Fibroblast of skin of right biceps (primary cell): ENCODE measurements at regions not wholly inside any gene's neighbourhood (a gene's known extent, or its start where the extent isn't known, plus 50 kb on each side); places are given as distances from the start of the nearest gene placed in this dataset.
"Not testable (repeated sequence)": the region's sequence is repeated elsewhere in the genome, so short reads cannot be mapped to it uniquely, and the experiment has no call there.

Experiments
- DNase-seq: peaks from one replicate; pipeline ENCODE4 v3.0.0-alpha.2; 2013

DNA sequence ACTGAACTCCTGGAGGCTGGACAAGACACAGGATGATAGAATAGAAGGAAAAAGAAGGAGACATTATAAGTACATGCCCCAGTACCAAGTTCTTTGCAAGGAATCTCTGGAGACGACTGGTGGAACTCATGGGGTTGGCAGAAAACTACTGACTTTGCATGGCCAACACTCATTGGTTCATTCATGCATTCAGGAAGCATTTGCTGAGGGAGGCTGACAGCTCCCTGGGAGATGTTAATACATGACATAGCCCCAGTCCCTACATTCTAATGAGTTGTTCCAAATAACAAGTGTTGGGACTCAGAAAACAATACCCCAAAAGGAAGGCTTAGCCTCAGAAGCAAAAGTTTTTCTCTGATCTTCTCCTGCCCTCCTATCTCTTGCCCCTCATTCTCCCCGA lies 172.8 kb upstream of the IRF2BP2 start:
- no peak for DNase-seq

DNA sequence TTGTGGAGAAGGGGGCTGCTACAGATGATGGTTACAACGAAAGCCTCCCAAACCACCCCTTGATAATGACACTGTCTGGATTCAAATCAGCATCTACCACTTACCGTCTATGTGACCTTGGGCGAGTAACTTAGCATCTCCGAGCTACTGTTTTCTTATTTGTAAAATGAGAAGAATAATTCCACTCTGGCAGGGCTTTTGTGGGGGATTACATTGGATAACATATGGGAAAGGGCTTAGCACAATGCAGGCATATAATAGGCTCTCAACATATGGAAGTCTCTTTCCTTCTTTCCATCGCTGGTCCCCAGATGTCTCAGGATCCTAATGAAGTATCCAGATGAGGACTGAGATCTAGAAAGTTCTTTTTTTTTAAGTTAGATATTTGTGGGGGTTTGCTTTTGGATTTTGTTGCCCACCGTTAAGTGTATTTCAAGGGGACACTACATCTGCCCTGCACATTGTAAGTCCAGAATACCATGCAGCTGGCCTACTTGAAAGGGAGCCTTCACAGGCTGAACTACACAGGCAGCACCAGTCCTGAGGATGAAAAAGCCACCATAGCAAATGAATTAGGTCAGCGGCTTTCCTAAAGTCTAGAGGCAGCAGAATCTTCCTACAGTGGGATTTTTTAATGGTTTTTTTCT lies 172.2 kb upstream of the IRF2BP2 start:
- DNase-seq: peak; percentile 45

DNA sequence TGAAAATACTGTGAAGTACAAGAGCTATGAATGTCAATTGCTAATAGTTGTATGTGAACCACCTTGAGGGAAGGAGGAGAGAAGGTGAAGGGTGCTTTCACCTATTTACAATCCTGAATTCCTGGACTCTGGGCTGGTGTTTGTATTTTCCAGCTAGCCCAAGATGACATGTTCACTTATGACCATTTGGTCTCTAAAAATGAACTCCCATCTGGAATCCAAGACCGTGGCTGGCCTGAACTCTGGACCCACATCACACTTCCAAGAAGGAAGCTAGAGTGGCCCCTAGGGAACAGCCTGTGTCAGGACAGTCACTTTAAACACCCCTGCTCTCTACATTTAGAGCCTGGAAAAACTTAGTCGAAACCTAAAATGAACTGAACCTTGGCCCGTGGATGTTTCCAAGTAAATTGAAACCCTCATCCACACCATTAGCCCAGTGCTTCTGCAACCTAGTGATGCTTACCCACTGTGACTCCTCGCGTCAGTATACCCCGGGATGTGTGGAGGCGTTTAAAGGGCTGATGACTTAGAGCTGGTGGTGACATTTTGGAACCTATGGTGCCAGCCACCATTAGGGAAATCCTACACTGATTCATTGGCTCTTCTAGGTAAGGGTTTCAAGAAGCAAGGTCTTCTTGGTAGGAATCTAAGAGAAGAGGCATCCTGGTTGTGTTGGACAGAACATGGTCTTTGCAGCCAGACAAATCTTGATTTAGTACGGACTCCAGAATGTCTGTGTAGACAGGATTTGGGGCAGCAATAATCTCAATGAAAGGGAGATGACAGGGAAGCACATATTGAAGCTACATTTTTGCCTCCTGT lies 171.5 kb upstream of the IRF2BP2 start:
- no peak for DNase-seq

DNA sequence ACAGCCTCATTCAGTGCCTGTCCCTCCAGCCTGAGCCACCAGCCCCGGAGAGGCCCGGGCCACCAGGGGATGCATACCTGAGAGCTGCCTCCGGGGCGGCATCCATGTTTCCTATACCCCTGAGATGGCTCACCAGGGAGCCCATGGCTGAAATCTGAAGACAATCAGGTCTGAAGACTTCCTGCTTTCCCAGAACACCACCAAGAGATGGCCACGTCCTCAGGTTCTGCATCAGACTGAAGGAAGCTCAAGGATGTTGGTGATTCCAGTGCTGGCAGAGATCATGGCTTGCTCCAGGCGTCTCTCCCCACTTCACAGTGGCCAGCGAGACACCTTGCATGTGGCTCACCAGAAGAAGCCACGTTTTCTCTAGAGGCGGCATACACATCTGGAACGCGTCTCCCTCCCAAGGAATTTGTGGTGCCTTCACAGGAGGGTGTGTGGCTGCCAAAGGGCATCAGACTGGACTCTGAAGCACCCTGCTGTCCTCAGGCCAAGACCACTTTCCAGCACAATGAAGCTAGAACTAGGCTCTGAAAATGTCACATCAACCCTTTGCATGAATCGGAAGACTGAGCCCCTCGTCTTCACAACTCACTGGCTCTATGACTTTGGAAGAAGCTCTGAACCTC lies 170.7 kb upstream of the IRF2BP2 start:
- no peak for DNase-seq

DNA sequence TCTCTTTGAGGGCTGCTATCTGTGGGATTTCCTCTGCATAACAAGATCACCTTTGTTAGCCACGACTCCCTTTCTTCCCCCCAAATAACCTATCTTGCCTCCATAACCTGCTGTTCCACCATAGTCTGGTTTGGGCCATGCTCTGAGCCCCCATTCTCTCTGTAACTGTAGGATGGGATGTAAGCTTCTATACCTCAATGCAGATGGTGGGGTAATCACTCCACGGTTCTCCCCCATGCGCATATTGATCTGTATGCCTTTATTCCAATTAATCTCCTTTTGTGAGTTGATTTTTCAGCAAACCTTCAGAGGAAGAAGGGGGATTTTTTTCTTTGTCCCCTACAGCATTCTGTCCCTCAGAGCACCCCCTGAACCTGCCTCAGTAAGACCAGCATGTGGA lies 170.1 kb upstream of the IRF2BP2 start:
- DNase-seq: no peak

DNA sequence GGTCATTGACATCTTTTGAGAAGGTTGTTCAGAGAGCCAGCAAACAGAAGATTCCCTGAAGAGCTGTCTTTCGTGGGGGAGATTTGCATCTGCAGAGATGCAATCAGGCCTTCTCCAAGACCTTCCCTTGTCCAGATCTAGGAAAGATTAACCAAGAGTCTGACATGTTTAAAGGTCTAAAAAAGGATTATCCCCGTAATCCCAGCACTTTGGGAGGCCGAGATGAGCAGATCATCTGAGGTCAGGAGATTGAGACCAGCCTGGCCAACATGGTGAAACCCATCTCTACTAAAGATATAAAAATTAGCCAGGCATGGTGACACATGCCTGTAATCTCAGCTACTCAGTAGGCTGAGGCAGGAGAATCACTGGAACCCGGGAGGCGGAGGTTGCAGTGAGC lies 169.6 kb upstream of the IRF2BP2 start:
- not testable (repeated sequence) for DNase-seq

- no peak for DNase-seq
These were observed 169.2 kb upstream of the IRF2BP2 start for GRCh38 chr1:234779160-234779538.

- DNase-seq: no peak
These were observed 168.5 kb upstream of the IRF2BP2 start for GRCh38 chr1:234778221-234779159.

GRCh38 chr1:234777856-234778220 lies 167.9 kb upstream of the IRF2BP2 start:
- no peak for DNase-seq

DNA sequence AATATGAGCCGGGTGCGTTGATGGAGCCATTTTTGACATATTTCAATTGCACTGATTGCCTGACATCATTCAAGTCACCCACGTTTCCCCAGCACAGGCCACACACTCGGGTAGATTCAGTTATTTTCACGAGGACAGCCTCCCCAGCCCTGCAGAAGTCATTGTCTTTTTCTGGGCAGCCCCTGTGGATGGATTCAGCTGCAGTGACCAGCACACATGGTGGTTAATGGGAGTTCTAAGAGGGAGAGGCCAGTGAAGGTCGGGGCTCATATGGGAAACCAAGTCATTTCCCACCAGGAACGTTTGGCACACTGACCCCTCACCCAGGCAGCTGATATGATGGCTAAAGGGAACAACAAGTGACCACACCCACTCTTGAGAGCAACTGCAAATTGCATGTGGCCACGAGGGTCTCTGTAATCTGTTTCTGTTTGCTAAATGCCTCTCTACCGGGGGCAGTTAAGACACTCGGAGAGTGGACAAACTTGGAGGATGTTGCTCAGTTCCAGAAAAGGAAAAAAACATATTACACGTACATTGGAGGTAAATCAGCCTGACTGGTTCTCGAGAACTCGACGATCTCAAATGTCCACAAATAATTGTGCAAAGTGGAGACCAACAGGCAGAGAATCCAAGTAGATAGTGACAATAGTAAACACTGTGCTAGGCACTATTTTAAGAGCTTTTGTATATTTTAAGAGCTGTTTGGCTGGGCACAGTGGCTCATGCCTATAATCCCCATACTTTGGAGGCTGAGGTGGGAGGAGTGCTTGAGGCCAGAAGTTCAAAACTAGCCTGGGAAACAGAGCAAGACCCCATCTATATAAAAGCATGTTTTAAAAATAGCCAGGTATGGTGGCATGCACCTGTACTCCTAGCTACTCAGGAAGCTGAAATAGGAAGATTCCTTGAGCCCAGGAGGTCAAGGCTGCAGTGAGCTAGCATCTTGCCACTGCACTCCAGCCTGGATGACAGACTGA lies 167.2 kb upstream of the IRF2BP2 start:
- no peak for DNase-seq

GRCh38 chr1:234776256-234776875 lies 166.4 kb upstream of the IRF2BP2 start:
- no peak for DNase-seq

- DNase-seq: no peak
These were observed 165.7 kb upstream of the IRF2BP2 start for GRCh38 chr1:234775477-234776246.

- no peak for DNase-seq
These were observed 165.0 kb upstream of the IRF2BP2 start for GRCh38 chr1:234774971-234775370.

GRCh38 chr1:234773936-234774677 lies 164.1 kb upstream of the IRF2BP2 start:
- no peak for DNase-seq

- peak; percentile 100 for DNase-seq
These were observed 162.6 kb upstream of the IRF2BP2 start for GRCh38 chr1:234772345-234773147.

DNA sequence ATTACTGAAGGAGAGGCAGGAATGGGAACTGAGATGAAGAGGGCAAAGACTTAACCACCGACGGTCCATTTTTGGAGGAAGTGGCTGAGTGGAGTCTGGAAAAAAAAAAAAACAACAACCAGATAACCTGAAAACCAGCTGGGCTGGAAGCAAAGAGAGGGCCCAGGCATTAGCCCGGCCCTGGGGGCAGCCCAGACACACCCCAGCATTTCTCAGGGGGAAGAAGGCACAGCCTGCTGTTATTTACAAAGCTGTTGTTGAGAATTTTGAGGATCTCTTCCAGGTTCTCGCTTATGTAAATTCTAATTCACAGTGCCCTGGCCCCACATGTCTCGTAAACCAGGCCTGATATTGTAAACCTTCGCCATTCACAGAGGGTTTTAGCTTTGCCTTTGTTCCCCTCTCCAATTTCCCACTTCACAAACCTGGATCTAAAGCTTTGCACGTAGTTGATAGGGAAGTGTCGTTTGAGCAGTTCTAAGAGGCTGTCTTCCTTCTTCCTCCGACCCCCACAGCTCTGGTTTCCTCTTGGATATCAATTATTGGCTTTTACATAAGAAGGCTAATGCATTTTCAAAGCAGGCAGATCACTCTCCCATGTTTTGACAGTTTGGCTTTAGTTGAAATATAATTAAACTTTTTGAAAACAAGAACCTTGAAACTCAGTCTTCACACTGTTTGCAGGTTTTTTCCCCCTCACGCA lies 161.8 kb upstream of the IRF2BP2 start:
- no peak for DNase-seq

DNA sequence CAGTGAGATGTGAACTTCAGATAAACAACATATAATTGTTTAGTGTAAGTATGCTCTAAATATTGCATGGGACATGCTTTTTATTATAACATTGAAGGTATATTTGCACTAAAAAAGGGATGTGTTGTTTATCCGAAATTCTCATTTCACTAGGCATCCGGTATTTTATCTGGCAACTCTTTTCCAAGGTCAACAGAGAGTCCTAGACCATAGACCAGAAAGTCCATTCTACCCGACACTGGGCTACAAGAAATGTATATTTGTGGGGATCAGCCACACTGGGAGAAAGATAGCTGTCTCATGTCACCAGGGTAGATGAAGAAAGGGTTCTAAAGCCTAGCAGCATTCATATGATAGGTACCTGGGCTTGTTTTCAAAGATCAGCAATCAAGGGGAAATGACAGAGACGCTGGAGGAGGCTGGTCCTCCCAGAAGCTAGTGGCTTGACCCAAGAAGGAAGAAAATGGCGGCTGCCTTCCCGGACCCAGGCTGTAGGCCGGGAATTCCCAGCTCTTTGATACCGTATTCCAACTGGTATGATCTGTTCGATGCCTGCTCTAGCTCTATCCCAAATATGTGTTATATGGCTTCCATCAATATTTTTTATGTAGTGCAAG lies 161.1 kb upstream of the IRF2BP2 start:
- DNase-seq: no peak
